Forelimb muscle (tissue), 1 donor: ENCODE measurements at regions not wholly inside any gene's neighbourhood (a gene's known extent, or its start where the extent isn't known, plus 50 kb on each side); places are given as distances from the start of the nearest gene placed in this dataset.
"Not testable (repeated sequence)": the region's sequence is repeated elsewhere in the genome, so short reads cannot be mapped to it uniquely, and the experiment has no call there.

Experiments
- DNase-seq: peaks from one replicate; pipeline ENCODE4 v3.0.0-alpha.2; 2013; ENCODE audit warnings: low read depth

- no peak for DNase-seq
Measured at GRCh38 chr4:141534985-141535384, 101.4 kb upstream of the IL15 start.

DNA sequence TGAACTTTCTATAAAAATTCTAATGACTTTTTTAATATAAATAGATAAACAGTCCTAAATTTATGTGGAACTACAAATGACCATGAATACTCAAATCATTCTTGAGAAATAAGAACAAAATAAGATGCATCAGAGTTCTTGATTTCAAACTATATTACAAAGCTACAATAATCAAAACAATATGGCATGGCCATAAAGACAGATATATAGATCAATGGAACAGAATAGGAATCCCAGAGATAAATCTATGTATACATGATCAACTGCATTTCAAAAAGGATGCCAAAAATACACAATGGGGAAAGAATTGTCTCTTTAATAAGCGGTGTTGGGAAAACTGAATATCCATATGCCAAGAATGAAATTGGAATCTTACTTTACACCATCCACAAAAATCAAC is 98.4 kb upstream of the IL15 start:
- no peak for DNase-seq

DNA sequence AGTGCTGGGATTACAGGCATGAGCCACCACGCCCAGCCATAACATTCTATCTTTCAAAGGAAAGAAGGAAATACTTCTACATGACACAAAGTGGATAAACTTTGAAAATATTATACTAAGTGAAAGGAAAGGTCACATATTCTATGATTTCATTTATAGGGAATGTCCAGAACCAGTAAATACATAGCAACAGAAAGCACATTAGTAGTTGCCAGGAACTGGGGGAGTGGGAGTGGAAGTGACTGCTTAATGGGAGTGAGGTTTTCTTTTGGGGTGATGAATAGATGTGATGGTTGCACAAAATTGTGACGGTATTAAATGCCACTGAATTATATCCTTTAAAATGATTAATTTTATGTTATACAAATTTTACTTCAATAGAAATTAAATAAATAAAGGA is 95.7 kb upstream of the IL15 start:
- no peak for DNase-seq

GRCh38 chr4:141541851-141542250 is 94.5 kb upstream of the IL15 start:
- DNase-seq, result no peak

- no peak for DNase-seq
Measured at GRCh38 chr4:141543176-141543575, 93.2 kb upstream of the IL15 start.

GRCh38 chr4:141543706-141544105 is 92.7 kb upstream of the IL15 start:
- DNase-seq, result no peak

DNA sequence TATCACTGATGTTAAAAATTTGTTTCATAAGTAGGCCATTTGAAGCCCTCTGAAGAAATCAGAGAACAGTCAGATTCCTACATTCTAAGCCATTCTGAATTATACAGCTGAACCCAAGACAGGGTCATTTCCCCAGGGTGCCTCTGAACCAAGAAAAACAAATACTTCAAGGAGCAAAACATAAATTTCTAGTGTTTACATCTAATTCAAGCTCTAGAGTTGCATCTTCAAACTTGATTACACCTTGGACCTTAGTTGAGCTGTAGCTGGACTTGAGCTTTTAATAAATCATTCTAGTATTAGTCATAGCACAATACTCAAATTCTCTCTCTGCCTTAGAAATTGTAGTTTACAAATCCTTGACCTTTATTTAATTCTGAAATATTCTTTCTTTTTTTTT is 87.6 kb upstream of the IL15 start:
- no peak for DNase-seq

DNA sequence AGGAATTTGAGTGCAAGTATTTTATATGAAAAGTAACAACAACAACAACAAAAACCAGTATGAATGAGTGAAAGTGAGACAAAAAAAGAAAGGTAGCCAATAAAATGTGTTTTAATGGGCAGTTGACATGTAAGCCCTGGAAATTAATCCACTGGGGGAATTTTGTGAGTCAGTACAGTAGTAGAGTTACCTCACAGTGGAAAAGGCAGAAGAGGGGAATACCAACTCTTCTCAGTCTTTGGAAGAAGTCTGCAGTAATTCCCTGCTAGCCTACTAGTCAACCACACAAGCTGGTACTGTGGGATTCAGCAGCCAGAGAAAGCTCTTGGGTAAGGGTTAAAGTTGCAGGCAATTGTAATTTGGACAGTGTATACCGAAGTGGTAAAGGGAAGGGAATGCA is 76.3 kb upstream of the IL15 start:
- DNase-seq, result no peak

DNA sequence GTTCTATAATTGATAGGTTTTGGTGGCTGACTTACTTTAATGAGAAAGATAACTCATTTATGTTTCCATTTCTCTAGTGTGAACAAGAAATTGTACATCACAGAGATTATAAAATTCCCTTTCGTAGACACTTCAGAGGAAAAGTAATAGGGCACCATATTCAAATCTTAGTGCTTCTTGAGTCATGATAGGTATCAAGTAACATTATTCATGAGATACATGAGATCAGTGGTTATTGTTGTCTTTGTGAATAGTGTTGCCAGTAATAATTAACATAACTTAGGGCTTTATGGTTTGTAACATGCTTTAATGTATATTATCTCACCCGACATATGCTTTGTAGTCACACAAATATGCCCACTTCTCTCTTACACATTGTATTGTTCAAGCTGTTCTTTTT is 73.7 kb upstream of the IL15 start:
- no peak for DNase-seq

GRCh38 chr4:141563723-141564122 is 72.7 kb upstream of the IL15 start:
- DNase-seq, result no peak

DNA sequence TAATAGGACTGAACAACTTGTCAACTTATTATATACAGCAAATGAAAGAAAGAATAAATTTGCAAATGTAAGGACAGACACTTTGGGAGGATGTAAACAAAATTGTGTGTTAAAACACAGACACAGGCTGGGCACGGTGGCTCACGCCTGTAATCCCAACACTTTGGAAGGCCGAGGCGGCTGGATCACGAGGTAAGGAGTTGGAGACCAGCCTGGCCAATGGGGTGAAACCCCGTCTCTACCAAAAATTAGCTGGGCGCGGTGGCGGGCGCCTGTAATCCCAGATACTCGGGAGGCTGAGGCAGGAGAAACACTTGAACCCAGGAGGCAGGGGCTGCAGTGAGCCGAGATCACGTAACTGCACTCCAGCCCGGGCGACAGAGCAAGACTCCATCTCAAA is 71.4 kb upstream of the IL15 start:
- not testable (repeated sequence) for DNase-seq

DNA sequence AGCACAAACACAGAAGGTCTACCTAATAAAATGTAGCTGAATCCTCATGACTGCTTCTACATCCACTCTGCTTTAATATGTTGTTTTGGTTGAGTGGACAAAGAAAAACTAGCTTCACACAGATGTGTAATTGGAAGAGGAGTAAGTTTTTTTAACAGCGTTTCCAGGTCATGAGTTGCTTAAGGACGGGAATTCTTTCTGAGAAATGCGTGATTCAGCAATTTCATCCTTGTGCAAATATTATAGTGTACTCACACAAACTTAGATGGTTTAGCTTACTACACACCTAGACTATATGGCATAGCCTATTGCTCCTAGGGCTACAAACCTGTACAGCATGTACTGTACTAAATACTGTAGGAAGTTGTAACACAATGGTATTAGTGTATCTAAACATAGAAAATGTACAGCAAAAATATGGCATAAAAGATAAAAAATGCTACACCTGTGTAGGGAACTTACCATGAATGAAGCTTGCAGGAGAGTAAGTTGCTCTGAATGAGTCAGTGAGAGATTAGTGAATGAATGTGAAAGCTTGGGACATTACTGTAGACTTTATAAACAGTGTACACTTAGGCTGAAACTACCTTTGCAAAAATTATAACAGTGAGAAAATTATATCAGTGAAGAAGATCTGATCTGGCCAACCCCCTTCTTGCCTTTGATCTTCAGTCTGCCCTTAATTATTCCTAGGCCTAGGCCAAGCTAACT is 70.8 kb upstream of the IL15 start:
- DNase-seq, result no peak

GRCh38 chr4:141567326-141567915 is 69.0 kb upstream of the IL15 start:
- DNase-seq, result no peak

GRCh38 chr4:141569141-141569540 is 67.2 kb upstream of the IL15 start:
- DNase-seq, result no peak

DNA sequence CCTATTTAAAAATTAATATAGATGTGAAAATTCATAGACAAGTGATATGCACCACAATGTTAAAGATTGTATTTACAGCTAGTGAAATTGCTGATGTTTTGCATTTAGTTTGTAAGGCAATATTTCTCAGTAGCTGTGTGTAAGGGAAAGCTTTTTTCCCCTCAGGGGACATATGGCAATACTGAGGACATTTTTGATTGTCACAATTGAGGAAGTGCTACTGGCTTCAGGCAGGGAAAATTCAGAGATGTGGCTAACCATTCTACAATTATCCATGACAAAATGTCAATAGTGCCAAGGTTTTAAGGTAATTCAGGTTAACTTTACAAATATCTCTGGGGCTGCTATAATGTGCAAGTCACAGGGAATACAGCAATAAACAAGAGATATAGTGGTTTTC is 66.1 kb upstream of the IL15 start:
- no peak for DNase-seq

- DNase-seq, result no peak
Measured at GRCh38 chr4:141571362-141571761, 65.0 kb upstream of the IL15 start.

- DNase-seq, result no peak
Measured at GRCh38 chr4:141571793-141572192, 64.6 kb upstream of the IL15 start.

- DNase-seq, result no peak
Measured at GRCh38 chr4:141573678-141574077, 62.7 kb upstream of the IL15 start.

GRCh38 chr4:141575884-141576283 is 60.5 kb upstream of the IL15 start:
- peak; percentile 47 for DNase-seq

DNA sequence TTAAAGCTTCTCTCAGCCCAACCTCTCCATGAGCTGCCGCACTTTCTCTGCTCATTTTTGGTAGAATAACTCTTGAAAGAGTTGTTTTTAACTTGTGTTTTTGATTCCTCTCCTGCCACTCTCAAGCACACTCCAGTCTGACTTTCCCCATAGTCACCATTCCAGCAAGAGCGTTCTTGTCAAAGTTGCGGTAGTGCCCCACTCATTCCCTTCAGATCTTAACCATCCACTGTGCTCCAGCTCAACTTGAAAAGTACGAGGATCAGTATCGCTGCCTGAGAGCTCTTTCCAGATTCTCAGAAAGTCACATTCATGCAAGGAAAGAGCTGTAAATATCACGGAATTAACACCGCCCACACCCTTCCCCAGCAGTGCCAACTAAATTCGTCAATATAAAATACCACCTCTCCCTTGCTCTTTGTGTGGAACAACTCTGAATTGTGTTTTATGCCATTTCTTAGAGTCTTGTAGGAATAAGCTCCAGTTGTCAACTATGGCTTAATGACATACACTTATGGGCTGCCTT is 59.7 kb upstream of the IL15 start:
- no peak for DNase-seq

GRCh38 chr4:141578451-141578850 is 57.9 kb upstream of the IL15 start:
- no peak for DNase-seq

- DNase-seq, result no peak
Measured at GRCh38 chr4:141580523-141580922, 55.9 kb upstream of the IL15 start.
